H1 (cell line): ENCODE measurements at regions not wholly inside any gene's neighbourhood (a gene's known extent, or its start where the extent isn't known, plus 50 kb on each side); places are given as distances from the start of the nearest gene placed in this dataset.

Source experiments
- CTCF ChIA-PET: fragments of 300-600 bp; sonication (Branson Sonifier 250); formaldehyde crosslinking; loops from one replicate; lab custom pipeline; 2021; ENCODE audit not compliant: partially characterized antibody; lab: Charles Lee
- POLR2A ChIA-PET: fragments of 300-600 bp; sonication (Branson Sonifier 250); formaldehyde crosslinking; loops from one replicate; lab custom pipeline; 2021; ENCODE audit warnings: inconsistent platforms; ENCODE audit not compliant: partially characterized antibody; lab: Charles Lee
- DNase-seq, 2 experiments: peaks; one replicate each; pipeline versions ENCODE4 v3.0.0 to v3.0.0-alpha.2; 2010 to 2022; ENCODE audit warnings: low spot score in 2 of 2, low read depth in 1 of 2, mixed read lengths in 1 of 2
- FAIRE-seq: peaks from 2 replicates; lab custom pipeline; 2011; peaks lifted over from hg19 to GRCh38; lab: Jason Lieb, UNC
- H2AFZ ChIP-seq: 2 replicates; pipeline ENCODE4 v1.8.1; 2012; ENCODE audit warnings: low read length, inconsistent platforms
- H2AK5ac ChIP-seq: 2 replicates; pipeline ENCODE4 v1.6.1; 2013; ENCODE audit warnings: low read depth, low read length
- H2BK120ac ChIP-seq: replicated peaks from 2 replicates; pipeline ENCODE3; 2013; ENCODE audit warnings: low read depth, low read length, inconsistent platforms
- H2BK12ac ChIP-seq: 2 replicates; pipeline ENCODE4 v1.6.1; 2013; ENCODE audit warnings: low read depth, low read length
- H2BK15ac ChIP-seq: 2 replicates; pipeline ENCODE4 v1.6.1; 2013; ENCODE audit warnings: low read length
- H2BK20ac ChIP-seq: 2 replicates; pipeline ENCODE4 v1.6.1; 2013; ENCODE audit warnings: low read length
- H2BK5ac ChIP-seq: 2 replicates; pipeline ENCODE4 v1.6.1; 2013; ENCODE audit warnings: low read depth, low read length
- H3K14ac ChIP-seq: 2 replicates; pipeline ENCODE4 v1.6.1; 2013; ENCODE audit warnings: inconsistent platforms; ENCODE audit not compliant: insufficient read length
- H3K18ac ChIP-seq: 2 replicates; pipeline ENCODE4 v1.6.1; 2013; ENCODE audit warnings: low read length; ENCODE audit errors: extremely low read depth
- H3K23ac ChIP-seq: 2 replicates; pipeline ENCODE4 v1.6.1; 2013; ENCODE audit warnings: inconsistent platforms; ENCODE audit not compliant: insufficient read length
- H3K23me2 ChIP-seq: 2 replicates; pipeline ENCODE4 v1.6.1; 2013; ENCODE audit warnings: low read depth, low read length
- H3K27ac ChIP-seq: 2 replicates; pipeline ENCODE4 v1.6.1; 2011; ENCODE audit warnings: low read depth, low read length, inconsistent platforms
- H3K27me3 ChIP-seq, 4 experiments: replicated peaks in 1 of 4; 1 replicate in 1 of 4; 2 replicates in 3 of 4; pipeline versions ENCODE4 v1.6.1 to v1.8.1; 2011 to 2013; ENCODE audit warnings: low read length in 3 of 4, mild to moderate bottlenecking in 3 of 4, inconsistent platforms in 2 of 4, mixed read lengths in 2 of 4, moderate library complexity in 1 of 4; ENCODE audit not compliant: control insufficient read depth in 3 of 4, insufficient read depth in 3 of 4; ENCODE audit errors: extremely low read depth in 1 of 4
- H3K36me3 ChIP-seq, 4 experiments: 2 replicates each; pipeline versions ENCODE4 v1.6.1 to v1.8.1; 2011 to 2013; ENCODE audit warnings: mild to moderate bottlenecking in 4 of 4, low read length in 3 of 4, moderate library complexity in 2 of 4, control low read depth in 1 of 4, inconsistent platforms in 1 of 4; ENCODE audit not compliant: insufficient read depth in 4 of 4, control insufficient read depth in 2 of 4
- H3K4ac ChIP-seq: replicated peaks from 2 replicates; pipeline ENCODE3; 2013; ENCODE audit warnings: low read length, low read depth, mixed read lengths, inconsistent platforms; ENCODE audit not compliant: insufficient read length
- H3K4me1 ChIP-seq, 4 experiments: replicated peaks in 1 of 4; 1 replicate in 1 of 4; 2 replicates in 3 of 4; pipeline versions ENCODE4 v1.6.1 to v1.8.1; 2011 to 2013; ENCODE audit warnings: low read length in 3 of 4, inconsistent platforms in 2 of 4, mixed read lengths in 1 of 4; ENCODE audit not compliant: insufficient read depth in 4 of 4, control insufficient read depth in 3 of 4
- H3K4me2 ChIP-seq, 2 experiments: 2 replicates each; pipeline versions ENCODE4 v1.6.1 to v1.8.1; 2011 to 2013; ENCODE audit warnings: low read depth in 2 of 2, low read length in 2 of 2, control low read depth in 1 of 2, inconsistent platforms in 1 of 2, mild to moderate bottlenecking in 1 of 2; ENCODE audit not compliant: insufficient read depth in 1 of 2
- H3K4me3 ChIP-seq, 4 experiments: fragments of 200-600, 300-600 bp in 1 of 4; sonication (generic), shearing (Covaris generic), sonication (Bioruptor Twin) in 1 of 4; 2 replicates each; pipeline versions ENCODE4 v1.5.1 to v1.8.1; 2011 to 2016; ENCODE audit warnings: low read length in 4 of 4, low read depth in 3 of 4, control low read depth in 2 of 4, inconsistent platforms in 2 of 4, mild to moderate bottlenecking in 2 of 4, mixed read lengths in 1 of 4, moderate library complexity in 1 of 4; ENCODE audit not compliant: insufficient read depth in 2 of 4; ENCODE audit errors: extremely low read depth in 1 of 4
- H3K56ac ChIP-seq: replicated peaks from 2 replicates; pipeline ENCODE3; 2013; ENCODE audit warnings: low read depth, mild to moderate bottlenecking, mixed read lengths, low read length, inconsistent platforms; ENCODE audit not compliant: insufficient read length
- H3K79me1 ChIP-seq: 2 replicates; pipeline ENCODE4 v1.6.1; 2013; ENCODE audit warnings: low read depth, low read length, control low read depth
- H3K79me2 ChIP-seq, 2 experiments: 2 replicates each; pipeline versions ENCODE4 v1.6.1 to v1.8.1; 2012 to 2013; ENCODE audit warnings: low read length in 2 of 2, mild to moderate bottlenecking in 2 of 2, inconsistent platforms in 1 of 2; ENCODE audit not compliant: insufficient read depth in 2 of 2, control insufficient read depth in 1 of 2
- H3K9ac ChIP-seq, 4 experiments: replicated peaks in 1 of 4; 1 replicate in 1 of 4; 2 replicates in 3 of 4; pipeline versions ENCODE4 v1.6.1 to v1.8.1; 2011 to 2013; ENCODE audit warnings: low read depth in 3 of 4, low read length in 3 of 4, control low read depth in 2 of 4, mild to moderate bottlenecking in 2 of 4, moderate library complexity in 2 of 4, inconsistent platforms in 1 of 4; ENCODE audit errors: extremely low read depth in 1 of 4
- H3K9me3 ChIP-seq, 2 experiments: 2 replicates each; pipeline versions ENCODE4 v1.6.1 to v1.8.1; 2012 to 2013; ENCODE audit warnings: mild to moderate bottlenecking in 2 of 2, moderate library complexity in 2 of 2, control low read depth in 1 of 2, inconsistent platforms in 1 of 2, low read depth in 1 of 2, low read length in 1 of 2, mixed read lengths in 1 of 2; ENCODE audit not compliant: insufficient read depth in 2 of 2
- H4K20me1 ChIP-seq, 2 experiments: replicated peaks in 1 of 2; 2 replicates each; pipeline versions ENCODE3 to v1.8.1; 2011 to 2013; ENCODE audit warnings: inconsistent platforms in 2 of 2, low read length in 2 of 2, mild to moderate bottlenecking in 1 of 2; ENCODE audit not compliant: insufficient read depth in 2 of 2, control insufficient read depth in 1 of 2
- H4K5ac ChIP-seq: 2 replicates; pipeline ENCODE4 v1.6.1; 2013; ENCODE audit warnings: low read length, low read depth, mixed read lengths, inconsistent platforms; ENCODE audit not compliant: insufficient read length
- H4K8ac ChIP-seq: 2 replicates; pipeline ENCODE4 v1.8.0; 2013; ENCODE audit warnings: mild to moderate bottlenecking, moderate library complexity, low read length, inconsistent platforms; ENCODE audit not compliant: insufficient read depth; ENCODE audit errors: extremely low read depth
- H4K91ac ChIP-seq: replicated peaks from 2 replicates; pipeline ENCODE3; 2013; ENCODE audit warnings: low read length, mixed read lengths, inconsistent platforms; ENCODE audit not compliant: insufficient read length
- BRCA1 ChIP-seq: IDR thresholded peaks from 2 replicates; pipeline ENCODE4 v1.6.1; 2012; ENCODE audit warnings: low read depth, low read length, improper control_type of control experiment
- CEBPB ChIP-seq: IDR thresholded peaks from 2 replicates; pipeline ENCODE4 v1.6.1; 2012; ENCODE audit warnings: low read depth, low read length
- CHD1 ChIP-seq: IDR thresholded peaks from 2 replicates; pipeline ENCODE4 v1.6.1; 2012; ENCODE audit warnings: low read depth, low read length, improper control_type of control experiment
- EGR1 ChIP-seq: IDR thresholded peaks from 2 replicates; pipeline ENCODE4 v1.6.1; 2011; ENCODE audit warnings: low read depth, low read length, borderline replicate concordance
- EP300 ChIP-seq, 2 experiments: IDR thresholded peaks; 1 replicate in 1 of 2; 2 replicates in 1 of 2; pipeline ENCODE4 v1.6.1; 2011 to 2012; ENCODE audit warnings: low read depth in 2 of 2, low read length in 2 of 2, mild to moderate bottlenecking in 2 of 2, borderline replicate concordance in 1 of 2, inconsistent platforms in 1 of 2, moderate library complexity in 1 of 2
- EZH2 ChIP-seq: fragments of 200-600 bp; sonication (generic); IDR thresholded peaks from 2 replicates; pipeline ENCODE4 v1.7.1; 2012; ENCODE audit warnings: low read depth, mild to moderate bottlenecking, moderate library complexity, low read length, inconsistent platforms; ENCODE audit not compliant: severe bottlenecking
- HDAC6 ChIP-seq: IDR thresholded peaks from one replicate; pipeline ENCODE4 v1.7.1; 2012; ENCODE audit warnings: low read depth, mild to moderate bottlenecking, inconsistent platforms, low read length, moderate library complexity
- JUN ChIP-seq: IDR thresholded peaks from 2 replicates; pipeline ENCODE4 v1.6.1; 2011; ENCODE audit warnings: low read depth, mild to moderate bottlenecking, improper control_type of control experiment, low read length
- NANOG ChIP-seq: IDR thresholded peaks from 2 replicates; pipeline ENCODE4 v1.6.1; 2011; ENCODE audit warnings: low read length, low read depth, mild to moderate bottlenecking, inconsistent platforms; ENCODE audit not compliant: insufficient read depth, poor library complexity, severe bottlenecking
- POLR2A ChIP-seq, 2 experiments: IDR thresholded peaks; 1 replicate in 1 of 2; 2 replicates in 1 of 2; pipeline ENCODE4 v1.6.1; 2011; ENCODE audit warnings: low read depth in 2 of 2, low read length in 2 of 2, mild to moderate bottlenecking in 2 of 2; ENCODE audit errors: control extremely low read depth in 1 of 2
- RXRA ChIP-seq: IDR thresholded peaks from 2 replicates; pipeline ENCODE4 v1.6.1; 2011; ENCODE audit warnings: low read depth, mild to moderate bottlenecking, low read length, moderate library complexity; ENCODE audit not compliant: insufficient read depth
- SP4 ChIP-seq: IDR thresholded peaks from 2 replicates; pipeline ENCODE4 v1.6.1; 2012; ENCODE audit warnings: low read length, inconsistent platforms
- SRF ChIP-seq: IDR thresholded peaks from 2 replicates; pipeline ENCODE4 v1.6.1; 2011; ENCODE audit warnings: mild to moderate bottlenecking, low read depth, low read length, moderate library complexity
- WGBS, 2 experiments: shearing (Covaris generic) in 1 of 2; methylation state at CpG; one replicate each; pipeline versions ENCODE4 v1.1.6 to v1.1.7; 2013 to 2015; ENCODE audit warnings: low lambda C conversion rate in 2 of 2, mixed read lengths in 2 of 2, inconsistent platforms in 1 of 2, low coverage in 1 of 2, missing lambda C conversion rate in 1 of 2; ENCODE audit not compliant: insufficient replicate concordance in 2 of 2, insufficient coverage in 1 of 2, insufficient read length in 1 of 2; ENCODE audit errors: extremely low coverage in 1 of 2, missing lambda C conversion rate in 1 of 2; 5-methylcytosine and 5-hydroxymethylcytosine counted together
- TF ChIP-seq, protein P1 (sequence below): IDR thresholded peaks from 2 replicates; pipeline ENCODE4 v1.6.1; 2011; ENCODE audit warnings: low read depth, mild to moderate bottlenecking, low read length; ENCODE audit not compliant: insufficient read depth

GRCh38 chr22:22772883-22773282, 114.7 kb upstream of the IGLL5 start:
- H3K4me3 ChIP-seq = no peak overlapping the region
- H3K36me3 ChIP-seq = no peaks in the 10 kb centered on the region
- no peak overlapping the region for H3K9ac ChIP-seq
- no peak overlapping the region for H3K14ac ChIP-seq
- H2AFZ ChIP-seq = no peak overlapping the region
- H3K79me2 ChIP-seq = no peaks in the 10 kb centered on the region
- DNase-seq (no peak), FAIRE-seq (no peak)
- H4K5ac ChIP-seq = no peak overlapping the region
- H3K4ac ChIP-seq = no peak overlapping the region
- H3K79me1 ChIP-seq = no peaks in the 10 kb centered on the region
- no peak overlapping the region for H3K27ac ChIP-seq
- H2BK12ac ChIP-seq = no peak overlapping the region
- no peaks in the 10 kb centered on the region for H3K4me1 ChIP-seq
- peaks cover 12 to 64% of the 10 kb centered on the region in 2 experiments; a peak in 3 of 4 replicates for H3K9me3 ChIP-seq
- H4K8ac ChIP-seq = no peak overlapping the region
- no peak overlapping the region for H2BK120ac ChIP-seq
- H2BK5ac ChIP-seq = no peak overlapping the region
- H3K23ac ChIP-seq = no peak overlapping the region
- no peak overlapping the region for H4K91ac ChIP-seq
- ChIA-PET POLR2A (no interaction called here), CTCF (no interaction called here)
- H4K20me1 ChIP-seq = no peaks in the 10 kb centered on the region
- H3K56ac ChIP-seq = no peak overlapping the region
- H2BK15ac ChIP-seq = no peak overlapping the region
- WGBS, 2 experiments = 78% methylated on average over 2 of the region's 2 CpGs; no CpG with 5 or more reads in 1 of the 2 experiments
- H2AK5ac ChIP-seq = no peak overlapping the region
- no peak overlapping the region for H3K18ac ChIP-seq
- H3K4me2 ChIP-seq = no peak overlapping the region
- no peaks in the 10 kb centered on the region for H3K23me2 ChIP-seq
- no peak overlapping the region for H2BK20ac ChIP-seq
- H3K27me3 ChIP-seq = peaks cover 16 to 64% (median 34%) of the 10 kb centered on the region in 4 experiments
- TF ChIP-seq HDAC6 = no peak
- TF ChIP-seq EP300 (IDR thresholded peaks at IDR 0.05; ENCODE audit: borderline replicate concordance in 1 of 2, low read depth in 2 of 2, low read length in 2 of 2) = no peak
- no peak for TF ChIP-seq CEBPB
- TF ChIP-seq CHD1 = no peak
- no peak for TF ChIP-seq POLR2A (IDR thresholded peaks at IDR 0.05; ENCODE audit: control extremely low read depth in 1 of 2, low read depth in 2 of 2, low read length in 2 of 2)
- TF ChIP-seq NANOG = no peak
- no peak for TF ChIP-seq SP4
- TF ChIP-seq BRCA1 = no peak
- no peak for TF ChIP-seq SRF
- TF ChIP-seq RXRA = no peak
- no peak for TF ChIP-seq EZH2
- TF ChIP-seq, protein P1, sequence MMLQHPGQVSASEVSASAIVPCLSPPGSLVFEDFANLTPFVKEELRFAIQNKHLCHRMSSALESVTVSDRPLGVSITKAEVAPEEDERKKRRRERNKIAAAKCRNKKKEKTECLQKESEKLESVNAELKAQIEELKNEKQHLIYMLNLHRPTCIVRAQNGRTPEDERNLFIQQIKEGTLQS = no peak
- TF ChIP-seq EGR1 = no peak
- TF ChIP-seq JUN = no peak
